Glutamatergic neuron (in vitro differentiated cells): ENCODE measurements at regions not wholly inside any gene's neighbourhood (a gene's known extent, or its start where the extent isn't known, plus 50 kb on each side); places are given as distances from the start of the nearest gene placed in this dataset.

Experiments used
- DNase-seq: peaks from one replicate; pipeline ENCODE4 v3.0.0; 2022
- H3K27ac Mint-ChIP-seq: one replicate; pipeline ENCODE4 v1.8.0; 2020; ENCODE audit warnings: mild to moderate bottlenecking, mixed read lengths, inconsistent platforms; ENCODE audit not compliant: unreplicated experiment
- H3K27me3 Mint-ChIP-seq: one replicate; pipeline ENCODE4 v1.8.0; 2020; ENCODE audit warnings: mild to moderate bottlenecking, moderate library complexity, mixed read lengths, inconsistent platforms; ENCODE audit not compliant: unreplicated experiment
- H3K36me3 Mint-ChIP-seq: one replicate; pipeline ENCODE4 v1.8.0; 2020; ENCODE audit warnings: mild to moderate bottlenecking, mixed read lengths, inconsistent platforms; ENCODE audit not compliant: unreplicated experiment
- H3K4me1 Mint-ChIP-seq: one replicate; pipeline ENCODE4 v1.8.0; 2020; ENCODE audit warnings: mild to moderate bottlenecking, low read depth, mixed read lengths, inconsistent platforms; ENCODE audit not compliant: unreplicated experiment
- H3K4me3 Mint-ChIP-seq: one replicate; pipeline ENCODE4 v1.8.0; 2020; ENCODE audit warnings: mild to moderate bottlenecking, mixed read lengths, inconsistent platforms; ENCODE audit not compliant: unreplicated experiment
- H3K9me3 Mint-ChIP-seq: one replicate; pipeline ENCODE4 v1.8.0; 2020; ENCODE audit warnings: mild to moderate bottlenecking, moderate library complexity, mixed read lengths, inconsistent platforms; ENCODE audit not compliant: unreplicated experiment
- CTCF ChIP-seq: fragments of 200-600 bp; sonication (generic); IDR thresholded peaks from one replicate; pipeline ENCODE4 v1.5.0; 2021; ENCODE audit not compliant: partially characterized antibody, unreplicated experiment

GRCh38 chr13:72164811-72165210 is 297.8 kb upstream of the DACH1 start:
- Mint-ChIP-seq H3K4me1 (no peaks in the 10 kb centered on the region), H3K9me3 (no peaks in the 10 kb centered on the region), H3K27me3 (no peaks in the 10 kb centered on the region), H3K4me3 (no peak overlapping the region), H3K36me3 (no peaks in the 10 kb centered on the region), H3K27ac (no peak overlapping the region)
- DNase-seq, result no peak
- no peak for TF ChIP-seq CTCF

- H3K27me3 Mint-ChIP-seq, result no peaks in the 10 kb centered on the region
- no peaks in the 10 kb centered on the region for H3K4me1 Mint-ChIP-seq
Observed at GRCh38 chr13:72163678-72164077, 296.7 kb upstream of the DACH1 start.

GRCh38 chr13:72160977-72161376 is 294.0 kb upstream of the DACH1 start:
- no peak overlapping the region for H3K27ac Mint-ChIP-seq
- TF ChIP-seq CTCF, result no peak
- no peak overlapping the region for H3K4me3 Mint-ChIP-seq
- DNase-seq, result no peak
- H3K36me3 Mint-ChIP-seq, result no peaks in the 10 kb centered on the region
- H3K4me1 Mint-ChIP-seq, result no peaks in the 10 kb centered on the region
- H3K9me3 Mint-ChIP-seq, result no peaks in the 10 kb centered on the region
- no peaks in the 10 kb centered on the region for H3K27me3 Mint-ChIP-seq

More at GRCh38 chr13:72163678-72164077, 296.7 kb upstream of the DACH1 start:
- H3K9me3 Mint-ChIP-seq, result no peaks in the 10 kb centered on the region
- H3K4me3 Mint-ChIP-seq, result no peak overlapping the region
- no peaks in the 10 kb centered on the region for H3K36me3 Mint-ChIP-seq
- DNase-seq, result no peak
- no peak for TF ChIP-seq CTCF
- H3K27ac Mint-ChIP-seq, result no peak overlapping the region

GRCh38 chr13:72156760-72157159 is 289.8 kb upstream of the DACH1 start:
- no peaks in the 10 kb centered on the region for H3K27me3 Mint-ChIP-seq
- TF ChIP-seq CTCF, result no peak
- H3K4me3 Mint-ChIP-seq, result no peak overlapping the region
- no peaks in the 10 kb centered on the region for H3K36me3 Mint-ChIP-seq
- H3K9me3 Mint-ChIP-seq, result no peaks in the 10 kb centered on the region
- no peak for DNase-seq
- no peak overlapping the region for H3K27ac Mint-ChIP-seq
- no peaks in the 10 kb centered on the region for H3K4me1 Mint-ChIP-seq

GRCh38 chr13:72153272-72153671 is 286.3 kb upstream of the DACH1 start:
- no peak for DNase-seq
- H3K27ac Mint-ChIP-seq, result no peak overlapping the region
- no peak overlapping the region for H3K4me3 Mint-ChIP-seq
- no peaks in the 10 kb centered on the region for H3K9me3 Mint-ChIP-seq
- TF ChIP-seq CTCF, result no peak
- no peaks in the 10 kb centered on the region for H3K27me3 Mint-ChIP-seq
- no peaks in the 10 kb centered on the region for H3K36me3 Mint-ChIP-seq
- no peaks in the 10 kb centered on the region for H3K4me1 Mint-ChIP-seq
